HG03135 (cell line): ENCODE measurements at regions not wholly inside any gene's neighbourhood (a gene's known extent, or its start where the extent isn't known, plus 50 kb on each side); places are given as distances from the start of the nearest gene placed in this dataset.
"Not testable (repeated sequence)": the region's sequence is repeated elsewhere in the genome, so short reads cannot be mapped to it uniquely, and the experiment has no call there.

Experiments
- ATAC-seq: cut with Tn5 transposase; IDR thresholded peaks from one replicate; pipeline ENCODE4 v1.9.1; 2021; ENCODE audit warnings: mild to moderate bottlenecking, moderate library complexity; ENCODE audit not compliant: unreplicated experiment

- no peak for ATAC-seq
These were observed 222.2 kb upstream of the STXBP5 start for GRCh38 chr6:146981981-146982380.

- no peak for ATAC-seq
These were observed 219.8 kb upstream of the STXBP5 start for GRCh38 chr6:146984251-146984924.

GRCh38 chr6:146985111-146985510, 219.1 kb upstream of the STXBP5 start:
- no peak for ATAC-seq

GRCh38 chr6:146985966-146986365, 218.3 kb upstream of the STXBP5 start:
- ATAC-seq: no peak

- not testable (repeated sequence) for ATAC-seq
These were observed 216.3 kb upstream of the STXBP5 start for GRCh38 chr6:146987938-146988337.

GRCh38 chr6:146989860-146990259, 214.4 kb upstream of the STXBP5 start:
- ATAC-seq: no peak

- no peak for ATAC-seq
These were observed 213.9 kb upstream of the STXBP5 start for GRCh38 chr6:146990284-146990683.

- ATAC-seq: no peak
These were observed 213.1 kb upstream of the STXBP5 start for GRCh38 chr6:146990821-146991798.

GRCh38 chr6:146997062-146997461, 207.2 kb upstream of the STXBP5 start:
- ATAC-seq: no peak

- no peak for ATAC-seq
These were observed 204.5 kb upstream of the STXBP5 start for GRCh38 chr6:146999766-147000165.

- no peak for ATAC-seq
These were observed 203.4 kb upstream of the STXBP5 start for GRCh38 chr6:147000545-147001488.

- no peak for ATAC-seq
These were observed 202.6 kb upstream of the STXBP5 start for GRCh38 chr6:147001621-147002020.

- no peak for ATAC-seq
These were observed 201.0 kb upstream of the STXBP5 start for GRCh38 chr6:147003186-147003585.

GRCh38 chr6:147005499-147005898, 198.7 kb upstream of the STXBP5 start:
- no peak for ATAC-seq

GRCh38 chr6:147007441-147007840, 196.8 kb upstream of the STXBP5 start:
- no peak for ATAC-seq

- ATAC-seq: no peak
These were observed 194.9 kb upstream of the STXBP5 start for GRCh38 chr6:147009358-147009757.

GRCh38 chr6:147015674-147016073, 188.5 kb upstream of the STXBP5 start:
- no peak for ATAC-seq

GRCh38 chr6:147016440-147016839, 187.8 kb upstream of the STXBP5 start:
- ATAC-seq: no peak

- ATAC-seq: no peak
These were observed 187.1 kb upstream of the STXBP5 start for GRCh38 chr6:147017153-147017552.

GRCh38 chr6:147019001-147019400, 185.2 kb upstream of the STXBP5 start:
- no peak for ATAC-seq

- no peak for ATAC-seq
These were observed 182.2 kb upstream of the STXBP5 start for GRCh38 chr6:147022041-147022440.
